Upper lobe of left lung (tissue), 6 donors: ENCODE measurements at regions not wholly inside any gene's neighbourhood (a gene's known extent, or its start where the extent isn't known, plus 50 kb on each side); places are given as distances from the start of the nearest gene placed in this dataset.

Source experiments
- ATAC-seq, 2 donors: fragments of 200-7000 bp; cut with Tn5 transposase; one replicate each; pipeline ENCODE4 v1.9.1; 2022; ENCODE audit warnings: mild to moderate bottlenecking in 2 of 2, moderate library complexity in 2 of 2; ENCODE audit not compliant: low FRiP score in 2 of 2
- DNase-seq, 2 donors: peaks; one replicate each; pipeline ENCODE4 v3.0.0-alpha.2; 2019 to 2020
- H3K27ac ChIP-seq, 4 donors: fragments of 200-600 bp; sonication (generic); one replicate each; pipeline ENCODE4 v1.5.1; 2016 to 2019
- H3K27me3 ChIP-seq, 4 donors: fragments of 200-600 bp; sonication (generic); one replicate each; pipeline ENCODE4 v1.5.1; 2017 to 2019
- H3K36me3 ChIP-seq, 4 donors: fragments of 200-600 bp; sonication (generic); one replicate each; pipeline ENCODE4 v1.5.1; 2016 to 2019
- H3K4me1 ChIP-seq, 4 donors: fragments of 200-600 bp; sonication (generic); one replicate each; pipeline ENCODE4 v1.5.1; 2018 to 2019
- H3K4me3 ChIP-seq, 4 donors: fragments of 200-600 bp; sonication (generic); one replicate each; pipeline ENCODE4 v1.5.1; 2017 to 2019; ENCODE audit warnings: mild to moderate bottlenecking in 2 of 4, moderate library complexity in 1 of 4
- H3K9me3 ChIP-seq, 4 donors: fragments of 200-600 bp; sonication (generic); one replicate each; pipeline ENCODE4 v1.5.1; 2018 to 2019
- EP300 ChIP-seq, 4 donors: sonication (generic); formaldehyde crosslinking; IDR thresholded peaks; one replicate each; pipeline ENCODE4 v1.5.1; 2017; ENCODE audit warnings: antibody characterized with exemption in 4 of 4, control low read depth in 2 of 4
- POLR2A ChIP-seq, 4 donors: fragments of 450-650 bp; IDR thresholded peaks; one replicate each; pipeline ENCODE4 v1.5.1; 2016 to 2017; ENCODE audit warnings: antibody characterized with exemption in 4 of 4, mild to moderate bottlenecking in 2 of 4
- POLR2AphosphoS5 ChIP-seq, 2 donors: sonication (generic); formaldehyde crosslinking; IDR thresholded peaks; one replicate each; pipeline ENCODE4 v1.5.1; 2017; ENCODE audit warnings: antibody characterized with exemption in 2 of 2
- WGBS, 2 donors: methylation state at CpG; one replicate each; pipeline ENCODE4 v1.1.5; 2017 to 2018; 5-methylcytosine and 5-hydroxymethylcytosine counted together
- TF ChIP-seq, protein P1 (sequence below), 6 experiments: fragments of 450-650 bp in 4 of 6; fragments of 200-600 bp in 2 of 6; sonication (generic) in 2 of 6; IDR thresholded peaks; one replicate each; pipeline ENCODE4 v1.5.1; 2016 to 2019; ENCODE audit warnings: antibody characterized with exemption in 6 of 6
- donor health status: DM: no; HTN: no; CAD: no; lungs with moderate emphysema.
- donor health status: DM: no; HTN: yes; CAD: no; lungs with severe emphysema.

- TF ChIP-seq, protein P1, sequence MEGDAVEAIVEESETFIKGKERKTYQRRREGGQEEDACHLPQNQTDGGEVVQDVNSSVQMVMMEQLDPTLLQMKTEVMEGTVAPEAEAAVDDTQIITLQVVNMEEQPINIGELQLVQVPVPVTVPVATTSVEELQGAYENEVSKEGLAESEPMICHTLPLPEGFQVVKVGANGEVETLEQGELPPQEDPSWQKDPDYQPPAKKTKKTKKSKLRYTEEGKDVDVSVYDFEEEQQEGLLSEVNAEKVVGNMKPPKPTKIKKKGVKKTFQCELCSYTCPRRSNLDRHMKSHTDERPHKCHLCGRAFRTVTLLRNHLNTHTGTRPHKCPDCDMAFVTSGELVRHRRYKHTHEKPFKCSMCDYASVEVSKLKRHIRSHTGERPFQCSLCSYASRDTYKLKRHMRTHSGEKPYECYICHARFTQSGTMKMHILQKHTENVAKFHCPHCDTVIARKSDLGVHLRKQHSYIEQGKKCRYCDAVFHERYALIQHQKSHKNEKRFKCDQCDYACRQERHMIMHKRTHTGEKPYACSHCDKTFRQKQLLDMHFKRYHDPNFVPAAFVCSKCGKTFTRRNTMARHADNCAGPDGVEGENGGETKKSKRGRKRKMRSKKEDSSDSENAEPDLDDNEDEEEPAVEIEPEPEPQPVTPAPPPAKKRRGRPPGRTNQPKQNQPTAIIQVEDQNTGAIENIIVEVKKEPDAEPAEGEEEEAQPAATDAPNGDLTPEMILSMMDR (IDR thresholded peaks at IDR 0.05): no peak
- TF ChIP-seq POLR2AphosphoS5 (IDR thresholded peaks at IDR 0.05) (no peak), EP300 (IDR thresholded peaks at IDR 0.05) (no peak)
- Histone ChIP-seq H3K27ac (no peak overlapping the region), H3K27me3 (no peaks in the 10 kb centered on the region), H3K36me3 (no peaks in the 10 kb centered on the region), H3K4me1 (no peaks in the 10 kb centered on the region), H3K4me3 (no peak overlapping the region), H3K9me3 (peaks cover 0 to 10% (median 2%) of the 10 kb centered on the region in 4 donors)
- ATAC-seq (no peak), DNase-seq (peak in 1 of 2 donors; percentile 33)
- WGBS, 2 donors: 31 to 45% methylated on average over 9 to 15 of the region's 15 CpGs
Observed at GRCh38 chr16:51651061-51651466, 500.0 kb upstream of the SALL1 start.

GRCh38 chr16:51649631-51650030, 498.6 kb upstream of the SALL1 start:
- ATAC-seq (no peak), DNase-seq (no peak)
- H3K4me1 ChIP-seq: no peaks in the 10 kb centered on the region
- H3K36me3 ChIP-seq: no peaks in the 10 kb centered on the region
- peaks cover 0 to 10% (median 2%) of the 10 kb centered on the region in 4 donors for H3K9me3 ChIP-seq
- no peak for TF ChIP-seq EP300 (IDR thresholded peaks at IDR 0.05)
- TF ChIP-seq, protein P1 (IDR thresholded peaks at IDR 0.05): no peak
- TF ChIP-seq POLR2AphosphoS5 (IDR thresholded peaks at IDR 0.05): no peak
- TF ChIP-seq POLR2A (IDR thresholded peaks at IDR 0.05): no peak
- no peak overlapping the region for H3K4me3 ChIP-seq
- WGBS, 2 donors: 75 to 80% methylated on average over 5 of the region's 5 CpGs
- H3K27me3 ChIP-seq: no peaks in the 10 kb centered on the region
- no peak overlapping the region for H3K27ac ChIP-seq

DNA sequence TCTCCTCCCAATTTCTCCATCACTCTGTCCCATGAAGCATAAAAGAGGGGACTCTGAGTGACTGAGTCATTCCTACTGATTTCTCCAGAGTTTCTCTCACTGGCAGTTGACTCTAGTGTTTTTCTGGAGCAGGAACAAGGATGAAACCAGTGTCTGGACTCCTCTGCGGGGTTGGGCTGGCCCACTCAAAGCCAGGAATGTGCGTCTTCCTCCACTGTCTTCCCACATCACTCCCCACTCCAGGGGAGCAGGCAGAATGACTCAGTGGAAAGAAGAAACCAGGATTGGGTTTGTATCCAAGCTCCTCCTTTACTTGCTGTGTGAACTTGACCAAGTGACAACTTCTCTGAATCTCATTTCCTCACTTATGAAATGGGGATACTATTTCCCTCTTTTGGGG, 497.5 kb upstream of the SALL1 start:
- no peak for ATAC-seq

DNA sequence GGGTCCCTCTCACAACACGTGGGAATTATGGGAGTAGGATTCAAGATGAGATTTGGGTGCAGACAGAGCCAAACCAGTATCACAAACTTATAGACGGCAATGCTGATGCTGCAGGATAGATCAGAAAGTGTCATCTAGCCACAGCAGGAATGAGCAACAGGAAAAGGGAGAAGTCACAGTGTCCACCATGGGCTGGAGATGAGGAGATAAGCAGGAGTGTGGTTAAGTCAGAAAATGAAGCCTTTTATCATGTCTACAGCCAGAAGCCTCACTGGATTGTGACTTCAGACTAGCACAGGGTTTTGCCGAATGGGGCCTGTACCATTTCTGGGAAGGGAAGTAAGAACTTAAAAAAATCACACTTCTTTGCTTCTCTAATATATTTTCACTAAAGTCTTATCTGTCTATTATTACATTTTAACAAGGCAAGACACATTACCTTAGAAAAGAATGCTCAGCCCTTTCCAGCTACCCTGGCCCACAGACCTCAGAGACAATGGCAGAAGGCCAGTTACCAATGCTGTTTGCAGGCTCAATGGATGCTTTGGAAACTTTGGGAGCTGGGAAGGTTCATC, 490.2 kb upstream of the SALL1 start:
- TF ChIP-seq POLR2A (IDR thresholded peaks at IDR 0.05) (no peak), EP300 (IDR thresholded peaks at IDR 0.05) (no peak), POLR2AphosphoS5 (IDR thresholded peaks at IDR 0.05) (no peak)
- TF ChIP-seq, protein P1 (IDR thresholded peaks at IDR 0.05): no peak
- H3K9me3 ChIP-seq: no peaks in the 10 kb centered on the region
- H3K4me1 ChIP-seq: no peaks in the 10 kb centered on the region
- no peak overlapping the region for H3K4me3 ChIP-seq
- ATAC-seq: no peak
- WGBS, 2 donors: 79 to 86% methylated on average over 3 of the region's 3 CpGs
- DNase-seq: no peak
- no peaks in the 10 kb centered on the region for H3K27me3 ChIP-seq
- H3K27ac ChIP-seq: no peak overlapping the region
- H3K36me3 ChIP-seq: no peaks in the 10 kb centered on the region

More for the DNA sequence above, 497.5 kb upstream of the SALL1 start:
- Histone ChIP-seq H3K4me3 (no peak overlapping the region), H3K36me3 (no peaks in the 10 kb centered on the region), H3K27me3 (no peaks in the 10 kb centered on the region), H3K4me1 (no peaks in the 10 kb centered on the region), H3K27ac (no peak overlapping the region), H3K9me3 (peaks cover 0 to 5% (median 2%) of the 10 kb centered on the region in 4 donors)
- 73 to 82% methylated on average over 2 of the region's 2 CpGs for WGBS, 2 donors
- DNase-seq: no peak
- no peak for TF ChIP-seq EP300 (IDR thresholded peaks at IDR 0.05)
- TF ChIP-seq, protein P1 (IDR thresholded peaks at IDR 0.05): no peak
- TF ChIP-seq POLR2AphosphoS5 (IDR thresholded peaks at IDR 0.05): no peak
- no peak for TF ChIP-seq POLR2A (IDR thresholded peaks at IDR 0.05)

DNA sequence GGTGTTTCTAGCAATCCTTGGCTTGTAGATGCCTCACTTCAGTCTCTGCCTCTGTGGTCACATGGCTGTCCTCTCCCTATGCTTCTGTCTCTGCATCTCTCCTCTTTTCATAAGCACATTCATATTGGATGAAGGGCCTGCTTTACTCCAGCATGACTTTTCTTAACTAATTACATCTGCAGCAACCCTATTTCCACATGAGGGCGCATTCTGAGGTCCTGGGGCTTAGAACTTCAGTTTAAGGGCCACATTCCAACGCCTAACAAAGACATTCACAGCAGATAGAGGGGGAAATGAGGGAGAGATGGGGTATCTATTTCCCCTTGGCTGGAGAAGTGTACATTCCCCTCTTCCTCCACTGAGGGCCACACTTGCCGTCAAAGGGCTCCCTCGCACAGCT, 489.1 kb upstream of the SALL1 start:
- H3K4me1 ChIP-seq: no peaks in the 10 kb centered on the region
- no peak for TF ChIP-seq EP300 (IDR thresholded peaks at IDR 0.05)
- 85% methylated on average over 4 of the region's 4 CpGs for WGBS, 2 donors

More for the DNA sequence above, 489.1 kb upstream of the SALL1 start:
- H3K27me3 ChIP-seq: no peaks in the 10 kb centered on the region
- H3K27ac ChIP-seq: no peak overlapping the region
- H3K9me3 ChIP-seq: no peaks in the 10 kb centered on the region
- no peak overlapping the region for H3K4me3 ChIP-seq
- ATAC-seq: no peak
- no peak for DNase-seq
- H3K36me3 ChIP-seq: no peaks in the 10 kb centered on the region
